ENCODE measurements at regions not wholly inside any gene's neighbourhood (a gene's known extent, or its start where the extent isn't known, plus 50 kb on each side); places are given as distances from the start of the nearest gene placed in this dataset.

DNA sequence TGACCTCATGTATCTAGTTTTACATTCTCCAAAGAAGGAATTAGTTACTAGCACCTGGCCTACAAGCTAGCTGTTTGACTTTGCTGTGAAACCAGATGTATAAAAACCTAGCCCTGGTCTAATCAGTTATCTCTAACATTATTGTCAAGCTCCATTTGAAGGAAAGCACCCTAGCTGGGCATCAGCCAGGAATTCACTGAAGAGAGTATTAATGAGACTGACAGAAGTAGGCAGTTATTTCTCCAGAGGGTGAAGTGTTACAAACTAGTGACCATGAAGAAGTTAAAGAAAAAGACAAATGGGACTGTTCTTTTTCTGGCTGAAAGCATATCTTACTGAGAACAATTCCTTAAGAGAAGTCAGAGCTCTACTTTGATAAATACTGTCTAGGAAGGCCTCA is 2529.3 kb upstream of the PCDH20 start:
- TF ChIP-seq GATA2 (IDR thresholded peaks at IDR 0.05; ENCODE audit: low read depth, low read length) = no peak
- no peak for TF ChIP-seq GATA3 (IDR thresholded peaks at IDR 0.05; ENCODE audit: low read depth, low read length)
